Fibroblast of skin of abdomen (primary cell): ENCODE measurements at regions not wholly inside any gene's neighbourhood (a gene's known extent, or its start where the extent isn't known, plus 50 kb on each side); places are given as distances from the start of the nearest gene placed in this dataset.

Experiments
- DNase-seq: peaks from one replicate; pipeline ENCODE4 v3.0.0-alpha.2; 2013

- DNase-seq: no peak
Observed at GRCh38 chr3:96734273-96735009, 80.0 kb upstream of the EPHA6 start.

- no peak for DNase-seq
Observed at GRCh38 chr3:96748139-96748538, 66.3 kb upstream of the EPHA6 start.

DNA sequence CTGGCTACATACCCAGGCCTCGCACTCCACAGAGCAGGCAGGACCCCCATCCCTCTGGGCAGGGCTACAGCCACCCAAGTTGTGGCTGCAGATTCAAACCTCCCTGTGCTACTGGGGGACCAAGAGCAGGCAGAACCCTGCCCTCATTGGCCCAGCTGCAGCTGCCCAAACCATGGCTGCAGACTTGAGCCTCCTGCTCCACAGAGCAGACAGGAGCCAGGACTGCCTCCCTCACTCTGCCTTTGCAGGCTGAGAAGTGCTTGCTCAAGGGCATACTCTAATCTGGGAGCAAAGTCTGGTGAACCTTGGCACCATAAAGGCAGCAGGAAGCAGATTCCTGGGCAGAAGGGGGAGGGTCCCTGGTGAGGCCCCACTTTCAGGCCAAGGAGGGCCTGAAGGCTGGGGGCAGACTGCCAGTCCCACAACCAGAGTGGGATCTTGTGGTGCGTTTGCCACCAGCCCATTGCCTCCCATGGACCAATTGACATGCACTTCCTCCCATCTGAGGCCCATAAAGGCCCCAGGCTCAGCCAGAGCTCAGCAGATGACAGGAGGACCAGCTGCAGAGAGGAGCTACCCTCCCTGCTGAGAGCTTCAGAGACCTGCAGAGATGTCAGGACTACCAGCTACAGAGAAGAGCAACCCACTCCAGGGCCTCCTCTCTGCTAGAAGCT lies 64.2 kb upstream of the EPHA6 start:
- no peak for DNase-seq

DNA sequence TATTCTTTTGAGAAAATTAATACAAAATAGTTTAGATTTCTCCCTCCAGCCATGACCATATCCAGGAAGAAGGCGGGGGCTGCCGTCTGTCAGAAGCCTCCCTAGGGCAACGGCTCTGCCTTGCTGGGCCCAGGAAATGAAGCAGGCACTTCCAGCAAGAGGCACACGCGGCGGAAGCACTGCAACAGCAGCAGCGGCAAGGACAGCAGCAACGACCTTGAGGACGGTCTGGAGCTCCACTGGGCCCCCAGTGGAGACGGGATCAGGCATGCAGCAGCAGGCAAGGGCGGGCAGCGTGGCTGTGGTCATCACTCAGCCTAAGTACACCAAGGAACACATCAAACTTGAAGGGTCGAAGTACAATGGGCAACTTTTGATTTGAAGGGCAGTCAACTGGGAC lies 61.3 kb upstream of the EPHA6 start:
- DNase-seq: no peak

- no peak for DNase-seq
Observed at GRCh38 chr3:96754128-96754527, 60.3 kb upstream of the EPHA6 start.

DNA sequence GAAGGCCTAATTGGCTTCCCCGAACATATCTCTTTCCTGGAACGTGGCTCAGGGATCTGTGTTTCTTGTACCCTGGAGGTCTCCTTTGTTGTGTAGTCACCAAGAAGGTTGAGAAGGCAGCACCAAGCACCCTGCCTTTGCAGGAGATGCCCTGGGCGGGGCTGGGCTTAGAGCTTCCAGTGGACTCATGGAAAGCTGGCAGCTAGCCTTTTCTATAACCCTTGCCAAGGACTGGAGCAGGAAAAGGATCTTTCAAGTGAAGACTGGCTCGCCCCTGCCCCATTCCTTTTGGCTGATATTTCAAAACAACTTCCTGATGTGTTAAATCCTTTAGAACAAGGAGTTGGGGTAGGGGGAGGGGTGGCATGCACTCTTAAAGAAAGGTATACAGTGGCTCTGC lies 58.9 kb upstream of the EPHA6 start:
- DNase-seq: no peak

GRCh38 chr3:96756516-96756915 lies 57.9 kb upstream of the EPHA6 start:
- no peak for DNase-seq

- no peak for DNase-seq
Observed at GRCh38 chr3:96760956-96761355, 53.4 kb upstream of the EPHA6 start.
